NCI-H446 (cell line): ENCODE measurements at regions not wholly inside any gene's neighbourhood (a gene's known extent, or its start where the extent isn't known, plus 50 kb on each side); places are given as distances from the start of the nearest gene placed in this dataset.
A peak's percentile ranks its signal among the peaks of the same experiment; 100 is the strongest.
"Not testable (repeated sequence)": the region's sequence is repeated elsewhere in the genome, so short reads cannot be mapped to it uniquely, and the experiment has no call there.

Source experiments
- DNase-seq, 2 experiments: peaks; one replicate each; lab custom pipeline; 2025; lab: John Stamatoyannopoulos, UW

DNA sequence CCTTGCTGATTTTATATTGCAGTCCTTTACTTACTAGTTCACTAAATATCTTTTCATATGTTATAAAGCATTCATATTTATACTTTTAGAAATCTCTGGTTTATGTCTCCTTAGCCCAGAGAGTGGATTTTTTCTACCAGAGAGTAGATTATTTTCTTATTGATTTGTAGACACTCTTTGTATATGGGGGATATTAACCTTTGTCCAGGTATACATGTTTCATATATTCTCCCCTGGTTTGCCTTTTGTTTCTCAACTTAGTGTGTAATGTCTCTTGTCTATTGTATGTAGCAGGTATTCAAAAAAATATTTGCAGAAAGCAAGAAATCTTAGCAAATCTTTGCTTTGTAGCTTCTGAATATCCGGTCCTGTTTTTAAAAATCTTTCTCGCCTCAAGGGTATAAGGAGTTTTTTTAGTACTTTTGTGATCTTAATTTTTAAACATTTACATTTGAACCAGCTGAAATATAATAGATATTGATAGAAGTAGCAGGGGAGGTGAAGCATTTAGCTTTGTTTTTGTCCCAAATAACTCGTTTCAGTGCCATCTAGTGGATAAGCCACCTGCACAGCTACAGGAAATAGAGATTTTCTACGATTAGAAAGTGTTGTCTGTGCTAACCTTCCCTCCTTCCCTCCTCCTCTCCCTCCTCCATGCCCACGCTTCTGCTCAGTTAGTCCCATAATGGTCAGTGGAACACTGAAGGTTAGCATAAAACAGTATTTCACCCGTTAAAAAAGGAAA, 97.0 kb downstream of the PHETA1 start:
- DNase-seq, result no peak

DNA sequence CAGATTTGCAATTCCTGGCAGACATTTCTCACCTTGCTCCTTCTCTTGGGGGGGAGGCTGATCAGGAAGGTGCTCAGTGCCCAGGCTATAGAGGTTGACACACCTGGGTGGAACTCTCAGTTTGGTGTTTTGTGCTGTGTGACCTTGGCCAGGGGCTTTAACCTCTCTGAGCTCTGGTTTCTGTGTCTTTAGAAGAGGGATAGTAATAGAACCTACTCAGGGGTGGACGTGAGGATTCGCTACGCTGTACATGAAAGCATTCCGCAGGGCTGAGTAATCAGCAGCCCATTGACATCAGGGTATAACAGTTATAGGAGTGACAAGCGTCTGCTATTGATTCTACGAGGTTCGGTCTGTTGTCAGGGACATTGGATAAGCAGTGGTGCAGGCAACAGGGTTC, 98.1 kb downstream of the PHETA1 start:
- DNase-seq, result no peak

DNA sequence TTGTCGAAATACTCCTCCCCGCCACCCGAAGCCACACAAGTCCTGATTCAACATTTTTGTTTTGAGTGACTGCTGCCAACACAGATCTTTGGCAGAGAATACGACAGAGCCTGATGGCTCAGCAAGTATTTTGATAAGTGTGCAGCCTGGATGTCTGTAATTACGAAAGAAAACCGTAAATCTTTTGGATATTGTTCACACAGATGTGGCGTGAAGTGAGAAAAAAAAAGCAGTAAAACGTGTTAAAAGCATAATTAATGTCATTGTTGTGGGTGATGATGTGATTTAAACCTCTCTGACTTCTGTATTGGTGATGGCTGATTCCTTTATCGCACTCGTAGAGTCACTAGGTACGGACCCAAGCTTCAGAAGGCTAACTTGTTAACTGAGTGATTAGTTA, 98.7 kb downstream of the PHETA1 start:
- DNase-seq, result no peak

DNA sequence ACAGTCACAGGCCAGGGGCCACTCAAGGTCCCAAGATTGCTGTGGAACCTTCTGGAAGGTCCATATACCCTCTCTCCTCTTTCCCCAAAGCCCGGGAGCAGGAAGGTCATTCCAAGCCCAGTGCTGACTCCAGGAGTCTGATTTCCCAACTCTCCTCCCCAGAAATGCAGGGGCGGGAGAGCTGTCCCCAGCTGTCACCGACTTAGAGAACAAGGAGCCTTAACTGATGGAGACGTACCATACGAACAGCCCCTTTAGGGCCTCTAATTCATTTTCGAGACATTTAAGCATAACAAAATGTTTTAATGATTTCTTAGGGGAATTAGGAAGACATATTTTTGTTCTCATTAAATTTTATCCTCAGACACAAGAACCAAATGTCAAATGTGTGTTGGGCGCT, 99.2 kb downstream of the PHETA1 start:
- no peak for DNase-seq

DNA sequence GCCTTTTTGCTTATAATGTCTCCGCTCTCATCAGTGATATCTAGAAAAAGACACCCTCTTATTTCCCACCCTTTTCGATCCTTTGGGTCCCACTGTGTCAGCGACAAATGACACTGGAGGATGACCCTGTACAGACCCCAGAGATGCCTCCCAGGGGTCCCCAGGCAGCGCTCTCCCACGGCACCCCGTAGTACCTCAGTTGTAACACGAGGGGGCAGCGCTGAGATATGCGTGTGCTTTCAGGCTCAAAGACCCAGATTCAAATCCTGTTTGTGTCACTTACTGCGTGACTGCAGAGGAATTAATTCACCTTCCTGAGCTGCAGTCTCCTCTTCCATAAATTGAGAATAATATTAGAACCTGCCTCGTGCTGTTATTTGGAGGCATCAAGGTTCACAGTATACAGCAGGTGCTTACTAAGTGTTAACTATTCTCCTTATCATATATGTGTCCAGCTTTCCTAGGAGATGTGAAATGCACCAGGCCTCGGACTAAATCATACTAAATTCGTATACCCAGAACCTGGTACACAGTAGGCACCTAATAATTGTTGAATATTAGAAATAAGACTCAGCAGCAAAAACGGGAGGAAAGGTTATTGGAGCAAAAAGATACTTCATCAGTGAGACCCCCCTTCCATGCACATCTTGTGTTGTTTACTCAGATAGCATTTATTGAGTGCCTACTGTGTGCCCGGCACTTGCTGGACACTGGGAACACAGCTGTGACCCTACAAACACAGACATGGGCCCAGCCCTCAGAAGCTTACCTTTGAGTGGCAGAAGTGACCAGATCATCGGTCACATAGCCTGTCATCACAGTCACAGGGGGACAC, 99.9 kb downstream of the PHETA1 start:
- DNase-seq, result no peak

DNA sequence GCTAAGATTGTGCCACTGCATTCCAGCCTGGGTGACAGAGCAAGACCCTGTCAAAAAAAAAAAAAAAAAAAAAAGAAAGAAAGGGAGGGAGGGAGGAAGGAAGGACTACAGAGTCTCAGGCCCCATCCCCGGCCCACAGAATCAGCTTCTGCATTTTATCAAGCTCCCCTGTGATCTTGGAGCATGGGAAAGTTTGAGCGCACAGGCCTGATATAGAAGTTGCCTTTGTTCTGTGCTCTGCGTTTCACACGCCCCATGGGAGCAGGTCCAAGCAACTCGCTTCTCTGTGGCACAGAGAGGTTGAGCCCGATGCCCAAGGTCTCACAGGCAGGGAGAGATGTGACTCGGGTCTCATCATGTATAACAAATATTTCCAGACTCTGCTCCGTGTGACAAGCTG, 101.8 kb downstream of the PHETA1 start:
- DNase-seq, result no peak

DNA sequence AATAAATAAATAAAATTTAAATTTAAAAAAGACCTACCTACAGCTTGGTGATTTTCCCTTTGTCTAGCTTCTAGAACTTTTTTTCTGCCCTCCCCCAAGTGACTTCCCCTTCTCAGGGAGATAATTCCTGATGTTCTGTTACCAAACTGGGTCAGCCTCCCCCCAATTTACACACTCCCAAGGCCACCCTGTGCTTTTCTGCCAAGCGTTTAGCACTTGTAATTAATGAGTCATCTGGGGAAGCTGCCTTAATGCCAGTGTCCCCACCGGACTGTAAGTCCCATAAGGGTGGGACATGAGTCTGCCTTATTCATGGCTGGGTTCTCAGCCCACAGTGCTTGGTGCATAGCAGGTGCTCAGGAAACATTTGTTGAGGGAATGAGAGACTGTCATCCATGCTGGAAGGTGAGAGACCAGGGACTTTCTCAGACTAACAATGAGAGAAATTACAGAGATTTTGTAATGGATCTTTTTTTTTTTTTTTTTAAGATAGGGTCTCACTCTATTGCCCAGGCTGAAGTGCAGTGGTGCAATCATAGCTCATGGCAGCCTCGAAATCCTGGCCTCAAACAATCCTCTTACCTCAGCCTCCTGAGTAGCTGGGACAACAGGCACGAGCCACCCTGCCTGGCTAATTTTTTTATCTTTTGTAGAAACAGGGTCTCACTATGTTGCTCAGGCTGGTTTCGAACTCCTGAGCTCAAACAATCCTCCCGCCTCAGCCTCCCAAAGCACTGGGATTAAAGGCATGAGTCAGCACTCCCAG, 106.8 kb downstream of the PHETA1 start:
- DNase-seq, result no peak

DNA sequence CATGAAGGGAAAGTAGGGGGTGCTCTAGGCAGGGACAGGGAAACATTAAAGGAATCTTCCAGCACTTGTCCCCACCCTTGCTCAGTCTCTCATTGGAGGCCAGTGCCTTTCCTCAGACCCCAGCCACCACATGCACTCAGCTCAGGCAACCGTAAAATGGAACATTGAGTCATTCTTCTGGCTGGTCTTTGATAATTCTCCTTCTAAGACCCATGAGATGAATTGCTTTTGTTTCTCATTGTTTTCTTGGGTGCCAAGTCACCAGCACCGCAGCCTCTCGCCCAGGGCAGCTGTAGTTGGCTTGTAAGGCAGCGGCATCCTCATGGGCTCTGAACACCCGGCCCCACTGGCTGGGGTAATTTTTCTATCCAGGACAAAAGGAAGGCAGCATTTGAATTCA, 108.2 kb downstream of the PHETA1 start:
- DNase-seq, result no peak

DNA sequence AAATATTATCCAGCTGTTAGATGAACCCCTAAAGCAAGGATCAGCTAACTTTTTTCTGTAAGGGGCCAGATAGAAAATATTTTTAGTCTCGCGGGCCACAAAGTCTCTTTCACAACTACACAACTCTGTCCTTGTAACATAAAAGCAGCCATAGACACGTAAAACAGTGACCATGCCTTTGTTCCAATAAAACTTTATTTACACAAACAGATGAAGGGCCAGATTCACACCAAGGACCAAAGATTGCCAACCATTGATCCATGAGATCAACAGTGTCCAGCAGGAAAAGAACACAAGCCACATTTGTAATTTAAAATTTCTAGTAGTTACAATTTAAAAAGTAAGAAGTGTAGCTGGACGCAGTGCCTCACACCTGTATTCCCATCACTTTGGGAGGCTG, 109.7 kb downstream of the PHETA1 start:
- DNase-seq, result no peak

DNA sequence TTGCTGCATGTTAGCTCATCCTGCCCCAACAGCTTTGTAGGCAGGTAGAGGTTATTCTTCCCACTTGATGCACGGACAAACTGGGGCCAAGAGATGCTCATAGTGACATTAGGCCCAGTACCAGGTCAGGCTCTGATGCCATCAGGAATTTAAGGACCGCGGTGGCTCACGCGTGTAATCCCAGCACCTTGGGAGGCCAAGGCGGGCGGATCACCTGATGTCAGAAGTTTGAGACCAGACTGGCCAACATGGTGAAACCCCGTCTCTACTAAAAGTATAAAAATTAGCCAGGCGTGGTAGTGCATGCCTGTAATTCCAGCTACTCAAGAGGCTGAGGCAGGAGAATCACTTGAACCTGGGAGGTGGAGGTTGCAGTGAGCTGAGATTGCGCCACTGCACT, 110.8 kb downstream of the PHETA1 start:
- not testable (repeated sequence) for DNase-seq

DNA sequence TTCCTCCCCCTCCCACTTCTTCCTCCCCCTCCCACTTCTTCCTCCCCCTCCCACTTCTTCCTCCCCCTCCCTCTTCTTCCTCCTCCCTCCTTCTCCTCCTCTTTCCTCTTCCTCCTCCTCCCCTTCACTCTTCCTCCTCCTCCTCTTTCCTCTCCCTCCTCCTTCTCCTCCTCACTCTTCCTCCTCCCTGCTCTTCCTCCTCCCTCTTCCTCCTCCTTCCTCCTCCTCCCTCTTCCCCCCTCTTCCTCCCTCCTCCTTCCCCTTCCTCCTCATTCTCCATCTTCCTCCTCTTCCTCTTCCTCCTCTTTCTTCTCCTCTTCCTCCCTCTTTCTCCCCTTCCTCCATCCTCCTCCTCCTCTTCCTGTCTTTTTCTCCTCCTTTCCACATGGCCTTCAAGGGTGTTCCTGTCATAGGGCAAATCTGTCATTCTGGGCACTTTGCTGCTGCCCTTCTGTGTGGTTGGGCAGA, 111.4 kb downstream of the PHETA1 start:
- no peak for DNase-seq

DNA sequence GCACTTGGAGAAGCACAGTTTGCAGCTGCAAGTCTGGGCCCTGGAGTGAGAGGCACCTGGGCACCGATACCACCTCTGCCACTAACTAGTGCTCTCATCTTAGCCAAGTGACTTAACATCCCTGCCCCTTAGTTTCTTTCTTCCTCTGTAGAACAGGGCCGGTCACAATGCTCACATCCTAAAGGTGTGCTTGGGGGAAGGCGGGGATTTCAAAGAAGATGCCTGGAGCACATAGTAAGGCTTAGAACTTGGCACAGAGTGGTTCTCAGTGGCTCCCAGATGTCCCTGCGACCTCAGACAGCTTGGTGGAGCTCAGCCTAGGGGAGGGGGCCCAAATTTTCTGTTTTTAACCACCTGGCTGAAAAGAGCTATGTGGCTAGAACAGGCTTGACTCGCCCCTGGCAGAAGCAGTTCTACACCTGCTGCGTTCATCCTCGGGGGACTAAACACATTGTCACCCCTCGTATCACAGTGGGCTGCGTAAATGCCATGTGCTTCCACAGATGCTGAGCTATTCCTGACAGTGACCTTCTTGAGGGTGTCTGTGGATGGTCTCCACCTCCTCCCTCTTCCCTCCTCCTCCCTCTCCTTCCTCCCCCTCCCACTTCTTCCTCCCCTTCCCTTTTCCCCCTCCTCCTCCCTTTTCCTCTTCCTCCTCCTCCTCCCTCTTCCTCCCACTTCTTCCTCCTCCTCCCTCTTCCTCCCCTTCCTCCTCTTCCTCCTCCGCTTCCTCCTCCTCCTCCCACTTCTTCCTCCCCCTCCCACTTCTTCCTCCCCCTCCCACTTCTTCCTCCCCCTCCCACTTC, 112.1 kb downstream of the PHETA1 start:
- no peak for DNase-seq

DNA sequence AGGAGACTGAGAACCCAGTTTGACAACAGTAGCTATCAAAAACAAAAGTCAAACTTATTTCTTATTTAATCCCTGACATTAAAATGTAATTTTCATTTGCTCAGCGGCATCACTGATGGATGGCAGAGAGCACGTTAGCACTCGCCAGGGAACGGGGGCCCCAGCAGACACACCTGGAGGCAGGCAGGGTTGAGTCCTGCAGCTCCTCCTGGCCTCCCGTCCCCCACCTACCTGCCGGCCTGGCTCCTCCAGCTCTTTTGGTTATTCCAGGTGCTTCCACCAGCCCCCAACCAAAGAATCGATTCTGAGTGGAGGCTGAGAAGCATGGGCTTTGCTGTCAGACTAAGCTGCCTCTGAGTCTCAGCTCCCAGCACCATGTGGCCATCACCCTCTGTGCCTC, 113.6 kb downstream of the PHETA1 start:
- no peak for DNase-seq

DNA sequence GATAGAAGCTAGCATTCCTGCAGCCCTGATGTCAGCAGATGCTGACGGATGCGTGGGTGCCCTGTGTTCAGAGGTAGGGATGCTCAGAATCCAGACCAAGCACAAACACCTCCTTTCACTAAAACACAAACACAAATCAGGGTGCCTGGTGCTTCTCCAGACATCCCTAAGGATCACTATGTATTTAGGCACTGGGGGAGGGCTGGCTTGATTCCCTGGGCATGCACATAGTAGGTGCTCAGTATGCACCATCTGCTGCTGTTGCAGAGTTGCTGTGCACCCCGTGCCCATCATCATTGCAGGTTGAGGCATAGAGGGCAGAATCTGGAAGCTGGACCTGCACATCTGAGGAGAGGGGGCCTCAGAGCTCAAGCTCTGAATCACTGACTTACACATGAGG, 114.8 kb downstream of the PHETA1 start:
- no peak for DNase-seq

DNA sequence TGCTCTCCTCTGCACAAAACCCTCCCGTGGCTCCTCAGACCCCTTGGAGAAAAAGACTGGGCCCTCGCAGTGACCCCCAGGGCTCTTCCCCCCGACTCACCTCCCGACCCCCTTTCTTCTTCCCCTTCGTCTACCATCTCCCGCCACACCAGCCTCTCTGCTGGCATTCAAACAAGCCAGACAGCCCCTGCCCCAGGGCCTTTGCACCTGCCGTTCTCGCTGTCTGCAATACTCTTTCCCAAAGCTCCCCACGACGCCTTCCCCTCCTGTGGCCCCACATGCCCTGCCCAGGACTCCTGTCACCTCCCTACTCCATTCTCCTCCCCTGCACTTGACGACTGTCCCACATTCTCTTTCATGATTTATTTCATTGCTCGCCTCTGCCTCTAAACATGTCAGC, 115.7 kb downstream of the PHETA1 start:
- DNase-seq, result no peak

DNA sequence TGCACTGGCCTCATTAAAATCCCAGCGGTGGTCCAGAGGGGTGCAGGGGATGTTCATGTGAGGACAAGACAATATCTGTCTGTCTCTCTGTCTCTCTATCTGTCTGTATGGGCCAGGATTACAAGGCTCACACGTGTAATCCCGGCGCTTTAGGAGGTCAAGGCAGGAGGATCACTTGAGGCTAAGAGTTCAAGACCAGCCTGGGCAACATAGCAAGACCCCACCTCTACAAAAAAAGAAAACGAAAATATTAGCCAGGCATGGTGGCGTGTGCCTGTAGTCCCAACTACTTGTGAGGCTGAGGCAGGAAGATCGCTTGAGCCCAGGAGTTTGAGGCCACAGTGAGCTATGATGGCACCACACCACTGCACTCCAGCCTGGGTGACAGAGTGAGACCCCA, 117.1 kb downstream of the PHETA1 start:
- DNase-seq, result no peak

DNA sequence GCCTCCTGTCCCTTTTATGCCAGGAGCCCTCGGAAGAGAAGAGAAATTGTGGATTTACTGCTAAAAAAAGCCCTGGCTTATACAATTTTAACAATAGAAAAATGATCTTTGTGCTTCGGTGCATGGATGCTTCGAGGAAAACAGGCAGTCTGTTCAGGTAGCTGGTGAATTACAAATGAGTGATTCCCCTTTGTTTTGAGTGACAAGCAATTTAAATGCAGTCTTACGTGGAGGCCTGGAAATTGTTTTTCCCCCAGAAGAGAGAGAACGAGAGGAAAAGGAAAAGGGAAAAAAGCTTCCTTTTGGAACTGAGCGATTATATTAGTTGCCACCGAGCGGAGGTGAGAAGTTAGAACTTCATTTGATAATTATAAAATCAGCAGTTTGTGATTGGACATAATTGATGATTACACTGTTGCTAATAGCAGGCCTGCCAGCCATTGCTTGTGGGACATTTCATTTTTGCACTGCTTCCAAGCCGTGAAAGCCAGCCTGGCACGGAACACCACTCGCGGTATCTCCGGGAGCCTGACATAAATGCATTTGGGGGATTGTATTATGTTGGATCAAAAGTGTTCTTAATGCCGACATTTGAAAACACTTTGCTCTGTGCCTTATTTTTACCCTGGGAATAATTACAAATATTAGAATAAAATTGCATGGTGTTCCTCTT, 117.7 kb downstream of the PHETA1 start:
- no peak for DNase-seq

DNA sequence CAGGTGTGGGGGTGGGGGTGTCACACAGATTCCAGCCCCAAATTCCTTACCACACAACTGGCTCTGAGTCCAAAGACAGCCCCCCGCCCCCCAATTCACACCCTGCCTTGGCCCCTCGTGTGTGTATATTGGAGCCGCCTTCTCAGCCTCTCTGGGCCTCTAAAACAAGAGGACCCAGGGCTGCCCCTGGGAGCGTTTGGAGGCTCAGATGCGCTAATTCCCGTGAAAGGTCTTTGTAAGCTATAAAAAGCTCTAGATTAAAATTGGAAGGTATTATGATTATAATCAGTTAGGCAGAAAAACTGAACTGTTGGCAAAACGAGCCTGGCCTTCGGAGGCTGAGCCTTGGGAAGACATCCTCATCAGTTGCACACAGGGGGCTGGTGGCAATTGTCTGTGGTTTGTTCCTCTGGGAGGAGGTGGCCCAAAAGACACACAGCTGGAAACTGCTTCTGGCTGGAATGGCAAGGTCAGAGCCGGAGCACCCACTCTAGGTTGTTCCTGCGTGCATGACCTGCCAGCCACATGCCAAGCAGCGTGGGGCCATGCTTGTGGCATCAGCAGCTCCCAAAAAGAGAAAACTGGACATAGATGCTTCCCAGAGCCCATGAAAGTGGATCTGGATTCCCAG, 118.5 kb downstream of the PHETA1 start:
- DNase-seq, result no peak

DNA sequence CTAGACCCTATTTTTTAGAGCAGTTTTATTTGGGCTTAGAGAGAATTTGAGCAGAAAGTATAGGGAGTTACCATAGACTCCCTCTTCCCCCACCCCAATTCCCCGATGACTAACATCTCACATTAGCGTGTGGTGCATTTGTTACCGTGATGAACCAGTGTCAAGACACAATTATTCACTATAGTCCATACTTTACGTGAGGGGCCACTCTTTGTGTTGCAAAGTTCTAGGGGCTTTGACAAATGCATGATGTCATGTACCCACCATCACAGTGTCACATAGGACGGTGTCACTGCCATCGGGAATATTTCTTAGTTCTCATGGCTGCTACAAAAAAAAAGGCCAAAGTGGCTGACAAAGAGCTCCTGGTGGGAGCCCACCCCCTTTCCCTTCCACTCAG, 119.1 kb downstream of the PHETA1 start:
- DNase-seq, result no peak

DNA sequence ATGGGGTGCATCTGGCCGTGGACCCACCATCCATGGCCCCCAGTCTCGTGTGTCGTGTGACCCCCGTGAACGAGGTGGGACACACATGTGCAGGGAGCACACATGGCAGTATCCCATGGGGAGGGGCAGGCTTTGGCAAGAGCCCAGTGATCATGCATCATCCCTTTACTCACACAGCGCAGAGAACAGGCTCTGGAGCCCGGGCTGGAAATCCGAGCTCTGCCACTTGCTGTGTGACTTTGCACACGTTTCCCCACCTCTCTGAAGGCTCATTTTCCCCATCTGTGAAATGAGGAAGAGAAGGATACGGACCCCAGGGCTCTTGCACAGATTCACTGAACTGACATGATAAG, 119.9 kb downstream of the PHETA1 start:
- DNase-seq, result peak in 1 of 2 experiments; percentile 20
